K562 (cell line): ENCODE measurements at regions not wholly inside any gene's neighbourhood (a gene's known extent, or its start where the extent isn't known, plus 50 kb on each side); places are given as distances from the start of the nearest gene placed in this dataset.

ENCODE experiments used
- EHMT2 ChIP-seq: fragments of 450-650 bp; IDR thresholded peaks from 2 replicates; pipeline ENCODE4 v1.6.1; 2018; ENCODE audit warnings: antibody characterized with exemption
- ETV1 ChIP-seq: fragments of 450-650 bp; conservative IDR thresholded peaks from 2 replicates; pipeline ENCODE4 v1.6.1; 2016; ENCODE audit warnings: missing genetic modification characterization, control low read depth, low read depth, missing compliant biosample characterization
- TF ChIP-seq, protein P1 (sequence below), 2 experiments: fragments of 450-650 bp in 1 of 2; sonication (generic) in 1 of 2; formaldehyde crosslinking in 1 of 2; IDR thresholded peaks; 2 replicates each; pipeline versions ENCODE4 v1.7.1 to v1.9.0; 2016 to 2022; ENCODE audit warnings: inconsistent platforms in 1 of 2, mild to moderate bottlenecking in 1 of 2, missing genetic modification reagents in 1 of 2
- TF ChIP-seq, protein P2 (sequence below): fragments of 450-650 bp; IDR thresholded peaks from 2 replicates; pipeline ENCODE4 v1.6.1; 2016
- TF ChIP-seq, protein P3 (sequence below), 3 experiments: fragments of 200-800 bp in 1 of 3; fragments of 250-450 bp in 1 of 3; fragments of 450-650 bp in 1 of 3; sonication (Bioruptor Pico) in 1 of 3; sonication (Bioruptor generic) in 1 of 3; formaldehyde crosslinking in 1 of 3; IDR thresholded peaks; 2 replicates each; pipeline versions ENCODE4 v1.6.1 to v1.8.0; 2016 to 2022; ENCODE audit warnings: mild to moderate bottlenecking in 2 of 3, missing genetic modification characterization in 2 of 3, missing compliant biosample characterization in 1 of 3, moderate library complexity in 1 of 3

DNA sequence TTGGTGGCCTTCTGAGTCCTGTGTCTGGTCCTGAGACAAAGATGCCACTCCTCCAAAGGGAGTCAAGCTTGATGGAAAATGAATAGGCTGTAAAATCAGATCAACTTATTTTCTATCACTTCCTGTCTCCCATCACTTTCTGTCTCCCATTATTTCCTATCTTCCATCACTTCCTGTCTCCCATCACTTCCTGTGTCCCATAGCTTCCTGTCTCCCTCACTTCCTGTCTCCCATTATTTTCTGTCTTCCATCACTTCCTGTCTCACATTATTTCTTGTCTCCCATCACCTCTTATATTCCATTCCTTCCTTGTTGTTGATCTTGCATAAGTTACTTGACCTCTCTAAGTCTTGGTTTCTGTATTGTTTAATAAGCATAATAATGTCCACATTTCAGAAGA, 418.5 kb upstream of the EEF2KMT start (continued):
- TF ChIP-seq, protein P1, sequence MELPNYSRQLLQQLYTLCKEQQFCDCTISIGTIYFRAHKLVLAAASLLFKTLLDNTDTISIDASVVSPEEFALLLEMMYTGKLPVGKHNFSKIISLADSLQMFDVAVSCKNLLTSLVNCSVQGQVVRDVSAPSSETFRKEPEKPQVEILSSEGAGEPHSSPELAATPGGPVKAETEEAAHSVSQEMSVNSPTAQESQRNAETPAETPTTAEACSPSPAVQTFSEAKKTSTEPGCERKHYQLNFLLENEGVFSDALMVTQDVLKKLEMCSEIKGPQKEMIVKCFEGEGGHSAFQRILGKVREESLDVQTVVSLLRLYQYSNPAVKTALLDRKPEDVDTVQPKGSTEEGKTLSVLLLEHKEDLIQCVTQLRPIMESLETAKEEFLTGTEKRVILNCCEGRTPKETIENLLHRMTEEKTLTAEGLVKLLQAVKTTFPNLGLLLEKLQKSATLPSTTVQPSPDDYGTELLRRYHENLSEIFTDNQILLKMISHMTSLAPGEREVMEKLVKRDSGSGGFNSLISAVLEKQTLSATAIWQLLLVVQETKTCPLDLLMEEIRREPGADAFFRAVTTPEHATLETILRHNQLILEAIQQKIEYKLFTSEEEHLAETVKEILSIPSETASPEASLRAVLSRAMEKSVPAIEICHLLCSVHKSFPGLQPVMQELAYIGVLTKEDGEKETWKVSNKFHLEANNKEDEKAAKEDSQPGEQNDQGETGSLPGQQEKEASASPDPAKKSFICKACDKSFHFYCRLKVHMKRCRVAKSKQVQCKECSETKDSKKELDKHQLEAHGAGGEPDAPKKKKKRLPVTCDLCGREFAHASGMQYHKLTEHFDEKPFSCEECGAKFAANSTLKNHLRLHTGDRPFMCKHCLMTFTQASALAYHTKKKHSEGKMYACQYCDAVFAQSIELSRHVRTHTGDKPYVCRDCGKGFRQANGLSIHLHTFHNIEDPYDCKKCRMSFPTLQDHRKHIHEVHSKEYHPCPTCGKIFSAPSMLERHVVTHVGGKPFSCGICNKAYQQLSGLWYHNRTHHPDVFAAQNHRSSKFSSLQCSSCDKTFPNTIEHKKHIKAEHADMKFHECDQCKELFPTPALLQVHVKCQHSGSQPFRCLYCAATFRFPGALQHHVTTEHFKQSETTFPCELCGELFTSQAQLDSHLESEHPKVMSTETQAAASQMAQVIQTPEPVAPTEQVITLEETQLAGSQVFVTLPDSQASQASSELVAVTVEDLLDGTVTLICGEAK (IDR thresholded peaks at IDR 0.05), result peak; percentile 94
- TF ChIP-seq, protein P1 (CRISPR knock-in tag; IDR thresholded peaks at IDR 0.05), result no peak
- TF ChIP-seq, protein P2, sequence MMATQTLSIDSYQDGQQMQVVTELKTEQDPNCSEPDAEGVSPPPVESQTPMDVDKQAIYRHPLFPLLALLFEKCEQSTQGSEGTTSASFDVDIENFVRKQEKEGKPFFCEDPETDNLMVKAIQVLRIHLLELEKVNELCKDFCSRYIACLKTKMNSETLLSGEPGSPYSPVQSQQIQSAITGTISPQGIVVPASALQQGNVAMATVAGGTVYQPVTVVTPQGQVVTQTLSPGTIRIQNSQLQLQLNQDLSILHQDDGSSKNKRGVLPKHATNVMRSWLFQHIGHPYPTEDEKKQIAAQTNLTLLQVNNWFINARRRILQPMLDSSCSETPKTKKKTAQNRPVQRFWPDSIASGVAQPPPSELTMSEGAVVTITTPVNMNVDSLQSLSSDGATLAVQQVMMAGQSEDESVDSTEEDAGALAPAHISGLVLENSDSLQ, result 0 out of 2 replicates have a peak, but pooled peaks have one; percentile 13
- TF ChIP-seq EHMT2 (peak; percentile 73), ETV1 (peak; percentile 78)
- TF ChIP-seq, protein P3, sequence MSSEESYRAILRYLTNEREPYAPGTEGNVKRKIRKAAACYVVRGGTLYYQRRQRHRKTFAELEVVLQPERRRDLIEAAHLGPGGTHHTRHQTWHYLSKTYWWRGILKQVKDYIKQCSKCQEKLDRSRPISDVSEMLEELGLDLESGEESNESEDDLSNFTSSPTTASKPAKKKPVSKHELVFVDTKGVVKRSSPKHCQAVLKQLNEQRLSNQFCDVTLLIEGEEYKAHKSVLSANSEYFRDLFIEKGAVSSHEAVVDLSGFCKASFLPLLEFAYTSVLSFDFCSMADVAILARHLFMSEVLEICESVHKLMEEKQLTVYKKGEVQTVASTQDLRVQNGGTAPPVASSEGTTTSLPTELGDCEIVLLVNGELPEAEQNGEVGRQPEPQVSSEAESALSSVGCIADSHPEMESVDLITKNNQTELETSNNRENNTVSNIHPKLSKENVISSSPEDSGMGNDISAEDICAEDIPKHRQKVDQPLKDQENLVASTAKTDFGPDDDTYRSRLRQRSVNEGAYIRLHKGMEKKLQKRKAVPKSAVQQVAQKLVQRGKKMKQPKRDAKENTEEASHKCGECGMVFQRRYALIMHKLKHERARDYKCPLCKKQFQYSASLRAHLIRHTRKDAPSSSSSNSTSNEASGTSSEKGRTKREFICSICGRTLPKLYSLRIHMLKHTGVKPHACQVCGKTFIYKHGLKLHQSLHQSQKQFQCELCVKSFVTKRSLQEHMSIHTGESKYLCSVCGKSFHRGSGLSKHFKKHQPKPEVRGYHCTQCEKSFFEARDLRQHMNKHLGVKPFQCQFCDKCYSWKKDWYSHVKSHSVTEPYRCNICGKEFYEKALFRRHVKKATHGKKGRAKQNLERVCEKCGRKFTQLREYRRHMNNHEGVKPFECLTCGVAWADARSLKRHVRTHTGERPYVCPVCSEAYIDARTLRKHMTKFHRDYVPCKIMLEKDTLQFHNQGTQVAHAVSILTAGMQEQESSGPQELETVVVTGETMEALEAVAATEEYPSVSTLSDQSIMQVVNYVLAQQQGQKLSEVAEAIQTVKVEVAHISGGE (CRISPR knock-in tag; IDR thresholded peaks at IDR 0.05), result peak in 2 of 3 experiments; percentile 79 to 86; a peak in 4 of 6 replicates
- TF ChIP-seq, all 486 proteins: peak for 10
